ENCODE measurements at regions not wholly inside any gene's neighbourhood (a gene's known extent, or its start where the extent isn't known, plus 50 kb on each side); places are given as distances from the start of the nearest gene placed in this dataset.

DNA sequence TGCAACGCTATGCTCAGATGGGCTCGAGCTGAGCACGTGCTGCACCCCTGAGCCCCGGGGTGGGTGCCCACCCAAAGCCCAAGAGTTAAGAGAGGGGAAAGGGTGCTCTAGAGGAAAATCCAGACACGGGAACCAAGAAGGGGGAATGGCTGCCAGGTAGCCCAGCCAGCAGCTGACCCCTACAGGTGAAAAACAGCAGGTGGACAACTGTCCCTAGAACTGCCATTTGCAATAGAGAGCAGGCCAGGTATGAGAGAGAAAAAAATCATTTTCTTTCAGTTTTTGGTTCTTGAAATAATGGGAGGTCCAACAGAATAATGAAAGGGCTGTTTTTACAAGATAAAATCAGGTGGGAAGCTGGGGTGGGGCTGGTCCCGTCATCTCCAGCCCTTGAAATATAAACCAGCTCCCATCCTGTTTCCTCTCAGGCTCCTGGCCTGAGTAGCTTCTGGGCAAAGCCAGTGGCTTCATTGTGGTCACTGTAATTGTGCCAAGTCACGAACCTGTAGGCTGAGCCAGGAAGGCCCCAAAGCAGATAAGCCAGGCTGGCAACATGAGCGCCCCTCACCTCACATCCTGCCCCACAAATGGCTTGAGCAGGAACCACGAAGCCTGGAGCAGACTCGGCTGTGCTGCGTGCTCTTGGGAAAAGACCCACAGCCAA lies 257.8 kb downstream of the SNX10 start:
- Histone ChIP-seq H3K4me1 (peaks cover 0 to 12% (median 0%) of the 10 kb centered on the region in 9 donors), H3K27ac (peak overlapping the region in 2 of 10 donors; percentile 7 to 34), H3K36me3 (no peaks in the 10 kb centered on the region), H3K4me3 (no peak overlapping the region), H3K9me3 (peaks cover 0 to 13% (median 0%) of the 10 kb centered on the region in 11 donors), H3K27me3 (peaks cover 0 to 34% (median 5%) of the 10 kb centered on the region in 7 donors)
- intact Hi-C loops (cut with DNase I), result no loop called here
- WGBS, 2 donors, result 60 to 72% methylated on average over 11 of the region's 11 CpGs
- DNase-seq (peak in 1 of 2 donors; percentile 14), ATAC-seq (peak in 6 of 8 donors; percentile 44 to 73 (median 57))
- TF ChIP-seq, protein P1, sequence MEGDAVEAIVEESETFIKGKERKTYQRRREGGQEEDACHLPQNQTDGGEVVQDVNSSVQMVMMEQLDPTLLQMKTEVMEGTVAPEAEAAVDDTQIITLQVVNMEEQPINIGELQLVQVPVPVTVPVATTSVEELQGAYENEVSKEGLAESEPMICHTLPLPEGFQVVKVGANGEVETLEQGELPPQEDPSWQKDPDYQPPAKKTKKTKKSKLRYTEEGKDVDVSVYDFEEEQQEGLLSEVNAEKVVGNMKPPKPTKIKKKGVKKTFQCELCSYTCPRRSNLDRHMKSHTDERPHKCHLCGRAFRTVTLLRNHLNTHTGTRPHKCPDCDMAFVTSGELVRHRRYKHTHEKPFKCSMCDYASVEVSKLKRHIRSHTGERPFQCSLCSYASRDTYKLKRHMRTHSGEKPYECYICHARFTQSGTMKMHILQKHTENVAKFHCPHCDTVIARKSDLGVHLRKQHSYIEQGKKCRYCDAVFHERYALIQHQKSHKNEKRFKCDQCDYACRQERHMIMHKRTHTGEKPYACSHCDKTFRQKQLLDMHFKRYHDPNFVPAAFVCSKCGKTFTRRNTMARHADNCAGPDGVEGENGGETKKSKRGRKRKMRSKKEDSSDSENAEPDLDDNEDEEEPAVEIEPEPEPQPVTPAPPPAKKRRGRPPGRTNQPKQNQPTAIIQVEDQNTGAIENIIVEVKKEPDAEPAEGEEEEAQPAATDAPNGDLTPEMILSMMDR (IDR thresholded peaks at IDR 0.05), result no peak

DNA sequence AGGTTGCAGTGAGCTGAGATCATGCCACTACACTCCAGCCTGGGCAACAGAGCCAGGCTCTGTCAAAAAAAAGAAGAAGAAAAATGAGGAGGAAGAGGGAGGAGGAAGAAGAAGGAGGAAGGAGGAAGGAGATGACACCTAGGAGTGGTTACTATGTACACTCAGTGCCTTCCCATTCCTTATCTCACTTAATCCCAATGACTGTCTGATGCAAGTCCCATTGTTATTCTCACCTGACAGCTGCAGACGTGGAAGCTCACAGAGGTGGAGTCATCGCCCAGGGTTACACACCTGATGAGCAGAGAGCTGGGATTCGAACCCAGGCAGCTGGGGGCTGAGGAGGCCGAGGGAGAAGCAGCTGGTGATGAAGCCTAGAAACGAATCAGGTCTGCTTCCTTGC lies 258.8 kb downstream of the SNX10 start:
- intact Hi-C loops (cut with DNase I), result no loop called here
- no peak for ATAC-seq
- Histone ChIP-seq H3K9me3 (peaks cover 0 to 13% (median 0%) of the 10 kb centered on the region in 11 donors), H3K4me1 (peaks cover 0 to 12% (median 0%) of the 10 kb centered on the region in 9 donors), H3K27ac (peak overlapping the region in 1 of 10 donors; percentile 7), H3K36me3 (no peaks in the 10 kb centered on the region), H3K4me3 (no peak overlapping the region), H3K27me3 (peaks cover 0 to 35% (median 5%) of the 10 kb centered on the region in 7 donors)
- TF ChIP-seq, protein P1 (IDR thresholded peaks at IDR 0.05), result no peak
- DNase-seq, result no peak
- 71 to 74% methylated on average over 5 of the region's 5 CpGs for WGBS, 2 donors

DNA sequence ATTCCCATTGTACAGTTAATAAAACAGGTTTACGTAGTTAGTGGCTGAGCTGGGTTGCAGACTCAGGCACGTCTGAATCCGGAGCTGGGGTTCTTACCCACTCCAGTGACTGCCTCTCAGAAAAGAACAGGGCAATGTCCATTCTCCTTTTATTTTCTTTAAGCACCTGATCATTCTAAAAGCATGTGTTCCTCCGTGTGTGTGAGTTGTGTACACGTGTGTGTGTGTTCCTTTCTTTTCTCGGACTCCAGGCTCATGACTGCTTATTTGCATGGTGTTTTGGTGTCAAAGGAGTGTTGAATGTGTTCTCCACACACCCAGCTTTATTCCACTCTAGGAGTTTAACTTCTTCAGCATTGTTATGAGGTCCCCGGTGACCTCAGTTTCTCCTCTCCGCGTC lies 260.1 kb downstream of the SNX10 start:
- TF ChIP-seq, protein P1 (IDR thresholded peaks at IDR 0.05), result no peak
- peak in 1 of 8 donors; percentile 16 for ATAC-seq
- H3K4me1 ChIP-seq, result peaks cover 0 to 12% (median 0%) of the 10 kb centered on the region in 9 donors
- no peak for DNase-seq
- WGBS, 2 donors, result 86% methylated on average over 9 of the region's 9 CpGs
- peaks cover 0 to 13% (median 0%) of the 10 kb centered on the region in 11 donors for H3K9me3 ChIP-seq
- intact Hi-C loops (cut with DNase I), result loop anchor here in 1 of 10 donors (1.0 kb wide), 1 partner anchor 112 kb away; no protein-coding TSS in a partner anchor
- H3K36me3 ChIP-seq, result no peaks in the 10 kb centered on the region
- no peak overlapping the region for H3K27ac ChIP-seq
- peaks cover 0 to 30% (median 3%) of the 10 kb centered on the region in 7 donors for H3K27me3 ChIP-seq
- no peak overlapping the region for H3K4me3 ChIP-seq

DNA sequence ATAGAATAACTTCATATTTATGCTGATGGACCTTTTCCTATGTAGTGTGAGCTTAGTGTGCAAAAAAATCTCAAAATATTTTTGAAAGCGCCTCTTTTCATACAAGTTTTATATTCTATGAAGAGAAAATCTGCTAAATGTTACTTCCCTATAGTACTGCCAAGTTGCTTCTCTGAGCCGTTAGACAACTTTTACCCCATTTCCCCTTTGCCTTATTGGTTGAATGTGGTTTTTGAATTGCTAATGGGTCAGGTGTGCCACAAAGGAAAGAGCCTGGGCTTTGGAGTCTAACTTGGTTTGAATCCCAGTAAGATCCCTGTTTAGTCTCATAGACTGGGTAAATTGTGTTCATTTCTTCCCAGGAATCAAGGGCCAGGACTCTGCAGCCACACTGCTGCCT lies 261.5 kb downstream of the SNX10 start:
- WGBS, 2 donors, result 66 to 79% methylated on average over 2 of the region's 2 CpGs
- Histone ChIP-seq H3K4me3 (no peak overlapping the region), H3K27ac (no peak overlapping the region), H3K4me1 (peaks cover 0 to 12% (median 0%) of the 10 kb centered on the region in 9 donors), H3K36me3 (no peaks in the 10 kb centered on the region), H3K9me3 (peaks cover 0 to 4% (median 0%) of the 10 kb centered on the region in 11 donors), H3K27me3 (peaks cover 0 to 30% (median 3%) of the 10 kb centered on the region in 7 donors)
- ATAC-seq (no peak), DNase-seq (no peak)
- TF ChIP-seq, protein P1 (IDR thresholded peaks at IDR 0.05), result no peak
- intact Hi-C loops (cut with DNase I), result no loop called here

All from heart right ventricle (tissue), 16 donors.